CD14-positive monocyte (primary cell): ENCODE measurements at regions not wholly inside any gene's neighbourhood (a gene's known extent, or its start where the extent isn't known, plus 50 kb on each side); places are given as distances from the start of the nearest gene placed in this dataset.

ENCODE experiments used
- DNase-seq, 3 donors: peaks; one replicate each; pipeline ENCODE4 v3.0.0-alpha.2; 2011 to 2022
- H2AFZ ChIP-seq: 2 replicates; pipeline ENCODE4 v1.6.0; 2012; ENCODE audit warnings: mild to moderate bottlenecking, low read depth, low read length, inconsistent platforms; ENCODE audit not compliant: insufficient read depth, poor library complexity, severe bottlenecking
- H3K27ac ChIP-seq, 2 donors: 1 replicate in 1 of 2; 2 replicates in 1 of 2; pipeline ENCODE4 v1.5.1; 2012 to 2013; ENCODE audit warnings: low read length in 2 of 2, control low read depth in 1 of 2, inconsistent platforms in 1 of 2, low read depth in 1 of 2, mild to moderate bottlenecking in 1 of 2
- H3K27me3 ChIP-seq, 2 donors: one replicate each; pipeline versions ENCODE4 v1.6.0 to v1.6.1; 2011 to 2013; ENCODE audit warnings: low read length in 2 of 2; ENCODE audit not compliant: control insufficient read depth in 2 of 2, insufficient read depth in 2 of 2
- H3K36me3 ChIP-seq, 2 donors: replicated peaks in 1 of 2; 1 replicate in 1 of 2; 2 replicates in 1 of 2; pipeline versions ENCODE4 v1.5.1 to v1.6.1; 2012 to 2013; ENCODE audit warnings: low read length in 2 of 2, control low read depth in 1 of 2, inconsistent platforms in 1 of 2, mild to moderate bottlenecking in 1 of 2; ENCODE audit not compliant: insufficient read depth in 2 of 2, control insufficient read depth in 1 of 2
- H3K4me1 ChIP-seq, 2 donors: 1 replicate in 1 of 2; 2 replicates in 1 of 2; pipeline versions ENCODE4 v1.5.1 to v1.6.1; 2012 to 2013; ENCODE audit warnings: low read length in 2 of 2, control low read depth in 1 of 2, inconsistent platforms in 1 of 2, mild to moderate bottlenecking in 1 of 2, moderate library complexity in 1 of 2; ENCODE audit not compliant: insufficient read depth in 2 of 2, control insufficient read depth in 1 of 2
- H3K4me2 ChIP-seq: replicated peaks from 2 replicates; pipeline ENCODE3; 2012; ENCODE audit warnings: low read length, moderate library complexity, mild to moderate bottlenecking; ENCODE audit not compliant: poor library complexity, severe bottlenecking; ENCODE audit errors: extremely low read depth
- H3K4me3 ChIP-seq, 3 experiments: fragments of 200-600 bp in 1 of 3; sonication (generic) in 1 of 3; replicated peaks in 1 of 3; 1 replicate in 2 of 3; 2 replicates in 1 of 3; pipeline ENCODE4 v1.5.1; 2011 to 2013; ENCODE audit warnings: low read length in 3 of 3, mild to moderate bottlenecking in 3 of 3, control low read depth in 2 of 3, low read depth in 2 of 3, inconsistent platforms in 1 of 3, moderate library complexity in 1 of 3
- H3K79me2 ChIP-seq: 2 replicates; pipeline ENCODE4 v1.6.0; 2012; ENCODE audit warnings: mild to moderate bottlenecking, control low read depth, inconsistent platforms, low read length, moderate library complexity; ENCODE audit not compliant: insufficient read depth
- H3K9ac ChIP-seq: 2 replicates; pipeline ENCODE4 v1.6.0; 2017; ENCODE audit warnings: low read length, mild to moderate bottlenecking; ENCODE audit not compliant: insufficient read depth, poor library complexity, severe bottlenecking
- H3K9me3 ChIP-seq, 2 donors: replicated peaks in 1 of 2; 1 replicate in 1 of 2; 2 replicates in 1 of 2; pipeline versions ENCODE4 v1.5.1 to v1.6.1; 2012 to 2013; ENCODE audit warnings: low read length in 2 of 2, control low read depth in 1 of 2; ENCODE audit not compliant: control insufficient read depth in 1 of 2, insufficient read depth in 1 of 2
- H4K20me1 ChIP-seq: 2 replicates; pipeline ENCODE4 v1.6.0; 2012; ENCODE audit warnings: mild to moderate bottlenecking, low read length, control low read depth, moderate library complexity; ENCODE audit not compliant: insufficient read depth
- H3K27ac Mint-ChIP-seq, 7 donors: one replicate each; pipeline ENCODE4 v1.8.0; 2020; ENCODE audit warnings: mild to moderate bottlenecking in 7 of 7, mixed read lengths in 7 of 7, moderate library complexity in 6 of 7, inconsistent platforms in 2 of 7
- H3K27me3 Mint-ChIP-seq, 3 donors: one replicate each; pipeline ENCODE4 v1.8.0; 2021 to 2022; ENCODE audit warnings: low read depth in 3 of 3, mild to moderate bottlenecking in 3 of 3, mixed read lengths in 3 of 3, moderate library complexity in 3 of 3, inconsistent platforms in 1 of 3
- H3K36me3 Mint-ChIP-seq, 2 donors: one replicate each; pipeline ENCODE4 v1.8.0; 2020; ENCODE audit warnings: mixed read lengths in 2 of 2, inconsistent platforms in 1 of 2, mild to moderate bottlenecking in 1 of 2
- H3K4me1 Mint-ChIP-seq: one replicate; pipeline ENCODE4 v1.8.0; 2020; ENCODE audit warnings: mild to moderate bottlenecking, mixed read lengths
- H3K4me3 Mint-ChIP-seq, 2 donors: one replicate each; pipeline ENCODE4 v1.8.0; 2020; ENCODE audit warnings: mild to moderate bottlenecking in 2 of 2, mixed read lengths in 2 of 2, moderate library complexity in 1 of 2
- H3K9me3 Mint-ChIP-seq, 7 donors: one replicate each; pipeline ENCODE4 v1.8.0; 2020 to 2022; ENCODE audit warnings: mixed read lengths in 7 of 7, mild to moderate bottlenecking in 6 of 7, moderate library complexity in 6 of 7, inconsistent platforms in 2 of 7
- WGBS: methylation state at CpG from one replicate; pipeline ENCODE4 v1.1.5; 2013; ENCODE audit warnings: missing lambda C conversion rate; ENCODE audit not compliant: insufficient coverage; 5-methylcytosine and 5-hydroxymethylcytosine counted together
- intact Hi-C, 2 donors: fragments of 100-400 bp; cut with micrococcal nuclease; formaldehyde crosslinking; loops; one replicate each; pipeline versions ENCODE4 v1.15.0 to v1.15.1; 2023
- TF ChIP-seq, protein P1 (sequence below): fragments of 200-600 bp; IDR thresholded peaks from one replicate; pipeline ENCODE4 v1.8.0; 2022; ENCODE audit warnings: antibody characterized with exemption, mild to moderate bottlenecking

DNA sequence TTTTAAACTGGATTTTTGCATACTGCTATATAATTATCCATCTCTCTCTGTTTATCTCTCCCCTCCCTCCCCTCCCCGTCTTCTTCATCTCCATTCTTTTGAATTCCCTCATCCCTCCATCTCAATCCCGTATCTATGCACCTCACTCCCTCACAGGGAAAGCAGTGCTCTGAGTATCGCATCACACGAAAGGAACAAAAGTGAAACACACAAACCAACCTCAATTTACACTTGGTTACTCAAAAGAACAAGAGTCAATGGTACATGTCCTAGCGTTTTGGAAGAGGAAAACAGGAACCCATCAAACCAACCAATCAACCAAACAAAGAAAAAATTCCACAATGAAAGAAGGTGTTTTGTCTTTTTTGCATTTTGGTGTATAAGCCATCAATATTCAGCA is 115.1 kb downstream of the NBPF12 start:
- H3K9ac ChIP-seq = no peak overlapping the region
- peaks cover 3 to 7% of the 10 kb centered on the region in 2 donors for H3K9me3 ChIP-seq
- H3K79me2 ChIP-seq = no peaks in the 10 kb centered on the region
- Mint-ChIP-seq H3K4me1 (no peaks in the 10 kb centered on the region), H3K27me3 (peaks cover 0 to 1% (median 1%) of the 10 kb centered on the region in 3 donors), H3K4me3 (no peak overlapping the region), H3K36me3 (no peaks in the 10 kb centered on the region), H3K27ac (no peak overlapping the region), H3K9me3 (peaks cover 4 to 12% (median 5%) of the 10 kb centered on the region in 7 donors)
- H3K4me3 ChIP-seq = no peak overlapping the region
- H3K27ac ChIP-seq = no peak overlapping the region
- no peak overlapping the region for H3K4me2 ChIP-seq
- H2AFZ ChIP-seq = no peak overlapping the region
- 92% methylated on average over 2 of the region's 5 CpGs for WGBS
- H3K4me1 ChIP-seq = no peaks in the 10 kb centered on the region
- intact Hi-C loops = no loop called here
- no peaks in the 10 kb centered on the region for H3K36me3 ChIP-seq
- H4K20me1 ChIP-seq = no peaks in the 10 kb centered on the region
- TF ChIP-seq, protein P1, sequence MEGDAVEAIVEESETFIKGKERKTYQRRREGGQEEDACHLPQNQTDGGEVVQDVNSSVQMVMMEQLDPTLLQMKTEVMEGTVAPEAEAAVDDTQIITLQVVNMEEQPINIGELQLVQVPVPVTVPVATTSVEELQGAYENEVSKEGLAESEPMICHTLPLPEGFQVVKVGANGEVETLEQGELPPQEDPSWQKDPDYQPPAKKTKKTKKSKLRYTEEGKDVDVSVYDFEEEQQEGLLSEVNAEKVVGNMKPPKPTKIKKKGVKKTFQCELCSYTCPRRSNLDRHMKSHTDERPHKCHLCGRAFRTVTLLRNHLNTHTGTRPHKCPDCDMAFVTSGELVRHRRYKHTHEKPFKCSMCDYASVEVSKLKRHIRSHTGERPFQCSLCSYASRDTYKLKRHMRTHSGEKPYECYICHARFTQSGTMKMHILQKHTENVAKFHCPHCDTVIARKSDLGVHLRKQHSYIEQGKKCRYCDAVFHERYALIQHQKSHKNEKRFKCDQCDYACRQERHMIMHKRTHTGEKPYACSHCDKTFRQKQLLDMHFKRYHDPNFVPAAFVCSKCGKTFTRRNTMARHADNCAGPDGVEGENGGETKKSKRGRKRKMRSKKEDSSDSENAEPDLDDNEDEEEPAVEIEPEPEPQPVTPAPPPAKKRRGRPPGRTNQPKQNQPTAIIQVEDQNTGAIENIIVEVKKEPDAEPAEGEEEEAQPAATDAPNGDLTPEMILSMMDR = no peak
- no peaks in the 10 kb centered on the region for H3K27me3 ChIP-seq
- no peak for DNase-seq

DNA sequence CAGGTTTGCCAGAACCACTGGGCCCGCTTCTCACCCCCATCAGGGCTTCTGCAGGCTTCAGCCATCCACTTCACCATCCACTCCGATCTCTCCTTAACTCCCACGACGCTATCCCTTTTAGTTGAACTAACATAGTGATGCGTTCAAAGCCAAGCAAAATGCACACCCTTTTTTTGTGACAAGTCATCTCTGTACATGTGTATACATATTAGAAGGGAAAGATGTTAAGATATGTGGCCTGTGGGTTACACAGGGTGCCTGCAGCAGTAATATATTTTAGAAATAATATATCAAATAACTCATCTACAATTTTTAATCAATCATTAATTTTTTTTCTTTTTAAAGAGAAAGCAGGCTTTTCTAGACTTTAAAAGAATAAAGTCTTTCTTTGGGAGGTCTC is 114.6 kb downstream of the NBPF12 start:
- intact Hi-C loops = no loop called here
- Histone ChIP-seq H3K27me3 (no peaks in the 10 kb centered on the region), H3K9ac (no peak overlapping the region), H3K36me3 (no peaks in the 10 kb centered on the region), H3K4me2 (no peak overlapping the region), H3K4me3 (no peak overlapping the region), H4K20me1 (no peaks in the 10 kb centered on the region), H3K27ac (no peak overlapping the region), H2AFZ (no peak overlapping the region), H3K79me2 (no peaks in the 10 kb centered on the region), H3K9me3 (peaks cover 1 to 3% of the 10 kb centered on the region in 2 donors), H3K4me1 (no peaks in the 10 kb centered on the region)
- Mint-ChIP-seq H3K36me3 (no peaks in the 10 kb centered on the region), H3K27ac (no peak overlapping the region), H3K4me1 (no peaks in the 10 kb centered on the region), H3K27me3 (peaks cover 0 to 1% (median 1%) of the 10 kb centered on the region in 3 donors), H3K4me3 (no peak overlapping the region), H3K9me3 (peaks cover 0 to 8% (median 3%) of the 10 kb centered on the region in 7 donors)
- TF ChIP-seq, protein P1 = no peak
- WGBS = 100% methylated on average over 1 of the region's 5 CpGs
- DNase-seq = no peak
